DOHH2 (cell line): ENCODE measurements at regions not wholly inside any gene's neighbourhood (a gene's known extent, or its start where the extent isn't known, plus 50 kb on each side); places are given as distances from the start of the nearest gene placed in this dataset.
"Not testable (repeated sequence)": the region's sequence is repeated elsewhere in the genome, so short reads cannot be mapped to it uniquely, and the experiment has no call there.

Source experiments
- H3F3A ChIP-seq: fragments of 200-600 bp; sonication (generic), shearing (Covaris generic); 2 replicates; pipeline ENCODE4 v1.6.0; 2016; ENCODE audit warnings: antibody characterized with exemption, mild to moderate bottlenecking; ENCODE audit not compliant: control insufficient read depth, insufficient read depth
- H3K27ac ChIP-seq: fragments of 200-600 bp; sonication (generic); 2 replicates; pipeline ENCODE4 v1.5.1; 2014; ENCODE audit warnings: low read depth, mild to moderate bottlenecking, low read length, moderate library complexity
- H3K27me3 ChIP-seq: fragments of 200-600 bp; sonication (generic); 2 replicates; pipeline ENCODE4 v1.6.1; 2014; ENCODE audit warnings: mild to moderate bottlenecking, low read length, mixed read lengths; ENCODE audit not compliant: control insufficient read depth
- H3K36me3 ChIP-seq: fragments of 200-600 bp; sonication (generic); 2 replicates; pipeline ENCODE4 v1.6.1; 2014; ENCODE audit warnings: mild to moderate bottlenecking, low read length, moderate library complexity, mixed read lengths; ENCODE audit not compliant: control insufficient read depth
- H3K4me1 ChIP-seq: fragments of 200-600 bp; sonication (generic); 2 replicates; pipeline ENCODE4 v1.6.1; 2014; ENCODE audit warnings: mild to moderate bottlenecking, low read length, mixed read lengths; ENCODE audit not compliant: control insufficient read depth
- H3K4me2 ChIP-seq: fragments of 200-600 bp; sonication (generic); 2 replicates; pipeline ENCODE4 v1.6.0; 2014; ENCODE audit warnings: mild to moderate bottlenecking, low read length, moderate library complexity
- H3K4me3 ChIP-seq: fragments of 200-600 bp; sonication (generic); 2 replicates; pipeline ENCODE4 v1.5.1; 2014; ENCODE audit warnings: mild to moderate bottlenecking, low read length, mixed read lengths
- H3K79me2 ChIP-seq: fragments of 200-600 bp; sonication (generic); 2 replicates; pipeline ENCODE4 v1.6.1; 2014; ENCODE audit warnings: mild to moderate bottlenecking, low read length, mixed read lengths; ENCODE audit not compliant: control insufficient read depth
- H3K9me2 ChIP-seq: fragments of 200-600 bp; sonication (generic); replicated peaks from 2 replicates; pipeline ENCODE4 v1.6.1; 2014; ENCODE audit warnings: mild to moderate bottlenecking, low read length, mixed read lengths; ENCODE audit not compliant: control insufficient read depth
- H3K9me3 ChIP-seq: fragments of 200-600 bp; sonication (generic); 2 replicates; pipeline ENCODE4 v1.6.1; 2014; ENCODE audit warnings: antibody characterized with exemption, low read length, mixed read lengths; ENCODE audit not compliant: control insufficient read depth, insufficient read depth
- H4K20me1 ChIP-seq: fragments of 200-600 bp; sonication (generic); 2 replicates; pipeline ENCODE4 v1.6.0; 2014; ENCODE audit warnings: low read depth, mild to moderate bottlenecking, antibody characterized with exemption, low read length, moderate library complexity; ENCODE audit not compliant: control insufficient read depth, insufficient read depth
- EZH2phosphoT487 ChIP-seq: fragments of 200-600 bp; sonication (generic); IDR thresholded peaks from 2 replicates; pipeline ENCODE4 v1.6.1; 2017; ENCODE audit warnings: borderline replicate concordance, mild to moderate bottlenecking, antibody characterized with exemption, low read length, moderate library complexity, mixed read lengths
- TF ChIP-seq, protein P1 (sequence below): fragments of 200-600 bp; sonication (generic); IDR thresholded peaks from one replicate; pipeline ENCODE4 v1.5.1; 2014; ENCODE audit warnings: antibody characterized with exemption, mild to moderate bottlenecking, low read depth, low read length; ENCODE audit not compliant: poor library complexity, severe bottlenecking

DNA sequence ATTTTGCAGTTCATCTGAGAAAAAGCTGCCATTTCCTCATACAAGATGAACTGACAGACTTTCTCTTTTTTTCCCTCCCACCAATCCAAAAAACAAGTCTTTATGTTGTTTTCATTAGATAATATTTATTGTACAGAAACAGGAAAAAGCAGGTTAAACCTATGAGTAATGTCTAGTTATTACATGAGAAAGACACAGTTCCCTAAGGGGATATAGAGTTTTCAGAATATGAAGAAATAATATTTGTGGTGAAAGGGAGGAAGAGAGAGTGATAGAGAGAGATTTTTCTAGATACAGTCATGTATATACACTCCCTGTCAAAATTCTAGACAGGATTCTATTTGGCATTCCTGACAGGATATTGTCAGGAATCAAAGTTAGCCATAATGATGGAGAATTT lies 392.4 kb downstream of the BMP2 start:
- H3K4me2 ChIP-seq: no peak overlapping the region
- H3K79me2 ChIP-seq: no peaks in the 10 kb centered on the region
- no peak overlapping the region for H3K27ac ChIP-seq
- H3K9me2 ChIP-seq: no peaks in the 10 kb centered on the region
- no peaks in the 10 kb centered on the region for H3K4me1 ChIP-seq
- no peak overlapping the region for H3K4me3 ChIP-seq
- TF ChIP-seq EZH2phosphoT487: no peak
- TF ChIP-seq, protein P1, sequence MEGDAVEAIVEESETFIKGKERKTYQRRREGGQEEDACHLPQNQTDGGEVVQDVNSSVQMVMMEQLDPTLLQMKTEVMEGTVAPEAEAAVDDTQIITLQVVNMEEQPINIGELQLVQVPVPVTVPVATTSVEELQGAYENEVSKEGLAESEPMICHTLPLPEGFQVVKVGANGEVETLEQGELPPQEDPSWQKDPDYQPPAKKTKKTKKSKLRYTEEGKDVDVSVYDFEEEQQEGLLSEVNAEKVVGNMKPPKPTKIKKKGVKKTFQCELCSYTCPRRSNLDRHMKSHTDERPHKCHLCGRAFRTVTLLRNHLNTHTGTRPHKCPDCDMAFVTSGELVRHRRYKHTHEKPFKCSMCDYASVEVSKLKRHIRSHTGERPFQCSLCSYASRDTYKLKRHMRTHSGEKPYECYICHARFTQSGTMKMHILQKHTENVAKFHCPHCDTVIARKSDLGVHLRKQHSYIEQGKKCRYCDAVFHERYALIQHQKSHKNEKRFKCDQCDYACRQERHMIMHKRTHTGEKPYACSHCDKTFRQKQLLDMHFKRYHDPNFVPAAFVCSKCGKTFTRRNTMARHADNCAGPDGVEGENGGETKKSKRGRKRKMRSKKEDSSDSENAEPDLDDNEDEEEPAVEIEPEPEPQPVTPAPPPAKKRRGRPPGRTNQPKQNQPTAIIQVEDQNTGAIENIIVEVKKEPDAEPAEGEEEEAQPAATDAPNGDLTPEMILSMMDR: no peak
- H3F3A ChIP-seq: no peaks in the 10 kb centered on the region
- no peaks in the 10 kb centered on the region for H3K27me3 ChIP-seq
- H3K36me3 ChIP-seq: no peaks in the 10 kb centered on the region
- H3K9me3 ChIP-seq: no peaks in the 10 kb centered on the region
- no peaks in the 10 kb centered on the region for H4K20me1 ChIP-seq

DNA sequence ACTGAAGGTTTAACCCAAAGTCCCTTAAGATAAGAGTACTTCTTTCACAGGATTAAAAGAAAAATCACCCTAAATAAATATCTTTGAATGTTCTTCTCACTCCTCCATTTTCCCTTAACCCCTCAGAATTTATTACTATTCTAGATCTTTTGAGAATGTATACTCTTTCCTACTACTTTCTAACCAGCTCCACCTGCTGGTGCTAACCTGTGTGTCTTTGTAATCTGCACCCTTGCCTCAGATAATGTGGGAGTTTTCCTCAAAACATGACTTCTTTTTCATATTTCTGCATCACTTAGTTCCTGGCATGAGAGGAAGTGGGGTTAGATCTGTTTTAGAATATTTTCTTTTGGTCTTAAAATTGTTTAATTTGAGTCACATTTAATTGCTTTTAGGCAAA lies 394.2 kb downstream of the BMP2 start:
- Histone ChIP-seq H3K27ac (no peak overlapping the region), H3K36me3 (no peaks in the 10 kb centered on the region), H3K9me3 (no peaks in the 10 kb centered on the region), H3K79me2 (no peaks in the 10 kb centered on the region), H4K20me1 (no peaks in the 10 kb centered on the region), H3K4me2 (no peak overlapping the region), H3K4me1 (no peaks in the 10 kb centered on the region), H3K4me3 (no peak overlapping the region), H3K9me2 (no peaks in the 10 kb centered on the region; the same call in 1 of the 2 replicates), H3F3A (no peaks in the 10 kb centered on the region), H3K27me3 (no peaks in the 10 kb centered on the region)
- no peak for TF ChIP-seq EZH2phosphoT487
- TF ChIP-seq, protein P1: peak; percentile 36

DNA sequence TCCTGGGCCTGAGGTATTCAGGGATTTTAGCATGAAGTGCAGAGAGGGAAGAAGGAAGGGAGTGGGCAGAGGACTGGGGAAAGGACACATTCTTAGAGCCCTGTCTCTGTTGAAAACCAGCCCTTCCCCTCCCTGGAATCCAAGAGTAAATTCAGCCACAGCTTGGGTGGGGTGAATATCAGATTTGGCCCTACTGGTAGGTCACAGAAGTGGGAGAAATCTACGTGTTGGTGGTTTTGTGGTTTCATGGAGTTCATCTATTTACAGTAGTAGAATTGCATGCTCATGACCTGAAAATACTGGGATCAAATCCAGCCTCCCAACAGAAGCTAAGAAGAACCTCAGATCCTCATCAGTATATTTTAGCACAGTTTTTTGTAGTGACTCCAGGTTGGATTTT lies 404.4 kb downstream of the BMP2 start:
- Histone ChIP-seq H3K36me3 (no peaks in the 10 kb centered on the region), H3K4me2 (no peak overlapping the region), H3K79me2 (no peaks in the 10 kb centered on the region), H3K9me3 (no peaks in the 10 kb centered on the region; the same call in 1 of the 2 replicates), H3K9me2 (no peaks in the 10 kb centered on the region), H4K20me1 (no peaks in the 10 kb centered on the region), H3K4me3 (no peak overlapping the region), H3K27ac (no peak overlapping the region), H3K27me3 (no peaks in the 10 kb centered on the region), H3K4me1 (no peaks in the 10 kb centered on the region), H3F3A (no peaks in the 10 kb centered on the region)
- TF ChIP-seq EZH2phosphoT487: no peak
- TF ChIP-seq, protein P1: no peak

DNA sequence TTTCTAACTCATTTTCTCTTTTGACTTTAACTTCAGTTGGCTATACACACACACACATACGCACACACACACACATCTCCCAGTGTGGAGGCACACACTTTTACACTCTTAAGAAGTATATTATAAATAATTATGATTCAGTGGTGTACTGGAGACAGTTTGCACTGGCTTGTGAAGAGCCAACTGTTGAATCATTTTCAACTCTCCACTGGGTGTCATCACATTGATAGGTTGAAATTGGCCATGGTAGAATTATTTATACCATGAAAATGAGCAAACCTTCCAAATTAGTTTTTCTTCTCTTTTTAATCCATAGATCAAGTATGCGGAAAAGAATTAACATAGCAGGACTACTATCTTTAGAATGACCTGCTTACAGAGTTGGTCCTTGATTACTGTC lies 407.1 kb downstream of the BMP2 start:
- no peaks in the 10 kb centered on the region for H3K79me2 ChIP-seq
- TF ChIP-seq, protein P1: no peak
- TF ChIP-seq EZH2phosphoT487: no peak
- H3K36me3 ChIP-seq: no peaks in the 10 kb centered on the region
- no peaks in the 10 kb centered on the region for H3K9me2 ChIP-seq
- H4K20me1 ChIP-seq: no peaks in the 10 kb centered on the region
- no peaks in the 10 kb centered on the region for H3K4me1 ChIP-seq
- no peak overlapping the region for H3K27ac ChIP-seq
- no peaks in the 10 kb centered on the region for H3F3A ChIP-seq
- H3K27me3 ChIP-seq: no peaks in the 10 kb centered on the region
- H3K4me3 ChIP-seq: no peak overlapping the region
- no peaks in the 10 kb centered on the region for H3K9me3 ChIP-seq
- no peak overlapping the region for H3K4me2 ChIP-seq

DNA sequence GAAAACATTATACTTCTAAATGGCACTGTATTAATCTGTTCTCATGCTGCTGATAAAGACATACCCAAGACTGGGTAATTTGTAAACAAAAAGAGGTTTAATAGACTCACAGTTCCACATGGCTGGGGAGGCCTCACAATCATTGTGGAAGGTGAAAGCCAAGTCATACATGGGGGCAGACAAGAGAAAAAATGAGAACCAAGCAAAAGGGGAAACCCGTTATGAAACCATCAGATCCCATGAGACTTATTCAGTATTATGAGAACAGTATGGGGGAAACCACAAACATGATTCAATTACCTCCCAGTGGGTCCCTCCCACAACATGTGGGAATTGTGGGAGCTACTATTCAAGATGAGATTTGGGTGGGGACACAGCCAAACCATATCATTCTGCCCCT lies 408.3 kb downstream of the BMP2 start:
- H3K4me3 ChIP-seq, H3K36me3 ChIP-seq, H3K27me3 ChIP-seq, H3K9me3 ChIP-seq, H3K27ac ChIP-seq, H3K4me2 ChIP-seq, H3K79me2 ChIP-seq, H3K9me2 ChIP-seq, H4K20me1 ChIP-seq, H3F3A ChIP-seq, H3K4me1 ChIP-seq: not testable (repeated sequence)
